Suprapubic skin (tissue), 4 donors: ENCODE measurements at regions not wholly inside any gene's neighbourhood (a gene's known extent, or its start where the extent isn't known, plus 50 kb on each side); places are given as distances from the start of the nearest gene placed in this dataset.
"Not testable (repeated sequence)": the region's sequence is repeated elsewhere in the genome, so short reads cannot be mapped to it uniquely, and the experiment has no call there.

Experiments used
- CTCF ChIP-seq, 2 donors: fragments of 200-600 bp in 1 of 2; fragments of 450-650 bp in 1 of 2; sonication (generic) in 1 of 2; IDR thresholded peaks; one replicate each; pipeline ENCODE4 v1.5.1; 2016 to 2019; ENCODE audit warnings: antibody characterized with exemption in 2 of 2, mild to moderate bottlenecking in 1 of 2, moderate library complexity in 1 of 2
- POLR2A ChIP-seq, 2 donors: fragments of 450-650 bp; IDR thresholded peaks; one replicate each; pipeline ENCODE4 v1.6.1; 2017; ENCODE audit warnings: antibody characterized with exemption in 2 of 2, mild to moderate bottlenecking in 2 of 2, moderate library complexity in 2 of 2
- POLR2AphosphoS5 ChIP-seq, 3 donors: sonication (generic); formaldehyde crosslinking; IDR thresholded peaks; one replicate each; pipeline ENCODE4 v1.6.1; 2017; ENCODE audit warnings: antibody characterized with exemption in 3 of 3

GRCh38 chr4:4084171-4084570 lies 142.6 kb downstream of the OTOP1 start:
- not testable (repeated sequence) for TF ChIP-seq CTCF, POLR2A, POLR2AphosphoS5 (IDR thresholded peaks at IDR 0.05)
